ENCODE measurements at regions not wholly inside any gene's neighbourhood (a gene's known extent, or its start where the extent isn't known, plus 50 kb on each side); places are given as distances from the start of the nearest gene placed in this dataset.
"Not testable (repeated sequence)": the region's sequence is repeated elsewhere in the genome, so short reads cannot be mapped to it uniquely, and the experiment has no call there.

DNA sequence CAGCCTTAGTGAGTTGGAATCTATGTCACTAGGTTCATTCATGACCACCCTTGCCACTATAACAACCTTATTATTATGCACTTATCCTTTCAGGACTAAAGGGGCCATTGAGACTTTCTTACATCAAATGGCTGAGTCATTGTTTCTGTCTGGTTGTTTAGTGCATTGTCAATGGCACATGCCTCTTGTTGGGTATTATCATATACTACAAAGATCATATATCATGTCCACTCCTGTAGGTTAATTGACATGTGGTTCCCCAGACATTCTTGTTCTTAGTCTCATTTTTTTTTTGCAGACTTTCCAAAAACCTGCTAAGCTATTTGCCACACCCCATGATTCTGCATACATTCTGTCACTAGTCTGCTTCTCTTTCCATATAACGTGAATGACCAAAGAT, 66.7 kb upstream of the PRDM9 start:
- Histone ChIP-seq H3K27me3 (ENCODE audit: control insufficient read depth, insufficient read depth, low read length) (no peaks in the 10 kb centered on the region), H3K4me1 (no peaks in the 10 kb centered on the region), H3K79me2 (no peaks in the 10 kb centered on the region), H3K27ac (no peak overlapping the region), H2AFZ (no peak overlapping the region), H3K9ac (no peak overlapping the region), H3K4me2 (ENCODE audit: low read length) (no peak overlapping the region), H3K4me3 (ENCODE audit: low read depth, low read length) (no peak overlapping the region), H3K9me3 (ENCODE audit: control insufficient read depth, low read length) (no peaks in the 10 kb centered on the region), H3K36me3 (ENCODE audit: control insufficient read depth, insufficient read depth, low read length) (no peaks in the 10 kb centered on the region)
- no peak for TF ChIP-seq CTCF (IDR thresholded peaks at IDR 0.05)

DNA sequence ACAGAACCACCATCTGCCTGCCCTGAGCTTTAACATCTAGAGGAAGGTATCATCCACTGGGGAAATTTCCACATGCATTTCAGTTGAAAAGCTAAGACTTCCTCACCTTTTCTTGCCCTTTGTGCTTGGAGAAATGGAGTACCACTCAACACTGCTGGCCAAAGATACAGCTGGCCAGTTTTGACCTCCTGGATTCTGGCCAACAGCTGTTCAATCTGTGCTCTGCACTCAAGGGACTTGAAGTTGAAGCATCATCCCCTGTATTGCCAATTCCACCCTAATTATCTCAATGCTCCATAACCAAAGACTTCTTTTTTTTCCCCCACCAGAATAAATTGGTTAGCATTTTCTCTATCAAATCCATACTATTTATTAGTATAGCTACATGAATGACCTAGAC, 70.4 kb upstream of the PRDM9 start:
- Histone ChIP-seq H2AFZ (no peak overlapping the region), H3K27me3 (ENCODE audit: control insufficient read depth, insufficient read depth, low read length) (no peaks in the 10 kb centered on the region), H3K79me2 (no peaks in the 10 kb centered on the region), H3K9ac (no peak overlapping the region), H3K27ac (no peak overlapping the region), H3K4me2 (ENCODE audit: low read length) (no peak overlapping the region), H3K9me3 (ENCODE audit: control insufficient read depth, low read length) (no peaks in the 10 kb centered on the region), H3K36me3 (ENCODE audit: control insufficient read depth, insufficient read depth, low read length) (no peaks in the 10 kb centered on the region), H3K4me3 (ENCODE audit: low read depth, low read length) (no peak overlapping the region), H3K4me1 (no peaks in the 10 kb centered on the region)
- no peak for TF ChIP-seq CTCF (IDR thresholded peaks at IDR 0.05)

DNA sequence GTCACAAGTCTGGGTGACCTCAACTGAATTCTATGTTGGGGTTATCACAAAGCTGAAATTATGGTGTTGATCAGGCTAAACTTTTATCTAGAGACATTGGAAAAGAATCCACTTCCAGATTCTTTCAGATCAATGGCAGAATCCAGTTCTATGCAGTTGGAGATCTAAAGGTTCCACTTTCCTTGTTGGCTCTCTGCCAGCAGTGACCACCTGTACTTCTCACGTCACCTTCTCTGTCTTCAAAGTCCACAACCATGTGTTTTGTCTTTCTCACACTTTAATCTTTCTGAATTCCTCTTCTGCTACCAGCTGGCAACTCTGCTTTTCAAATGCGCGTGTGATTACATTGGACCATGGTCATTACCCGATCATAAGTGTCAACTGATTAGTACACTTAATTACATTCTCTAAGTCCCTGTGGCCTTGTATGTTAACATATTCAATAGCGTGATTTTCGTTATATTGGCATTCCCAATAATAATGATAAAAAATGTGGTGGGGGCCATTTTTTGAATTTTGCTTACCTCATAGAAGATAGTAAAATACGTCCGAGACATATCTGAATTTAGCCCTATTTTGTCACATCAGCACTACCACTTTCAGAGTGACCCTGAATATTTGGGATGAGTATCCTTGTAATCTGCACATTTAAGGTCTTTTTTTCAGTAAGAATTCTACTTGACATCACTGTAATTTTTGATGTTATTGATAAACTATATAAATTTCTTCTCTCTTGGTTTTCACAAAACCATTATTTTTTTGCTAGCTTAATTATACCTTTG, 73.7 kb upstream of the PRDM9 start:
- Histone ChIP-seq H3K27ac (no peak overlapping the region), H2AFZ (no peak overlapping the region), H3K4me1 (no peaks in the 10 kb centered on the region), H3K79me2 (no peaks in the 10 kb centered on the region), H3K4me3 (ENCODE audit: low read depth, low read length) (no peak overlapping the region), H3K9me3 (ENCODE audit: control insufficient read depth, low read length) (no peaks in the 10 kb centered on the region), H3K27me3 (ENCODE audit: control insufficient read depth, insufficient read depth, low read length) (no peaks in the 10 kb centered on the region), H3K9ac (no peak overlapping the region), H3K4me2 (ENCODE audit: low read length) (no peak overlapping the region), H3K36me3 (ENCODE audit: control insufficient read depth, insufficient read depth, low read length) (no peaks in the 10 kb centered on the region)
- TF ChIP-seq CTCF (IDR thresholded peaks at IDR 0.05): no peak

GRCh38 chr5:23428705-23429104, 78.7 kb upstream of the PRDM9 start:
- H3K27me3 ChIP-seq (ENCODE audit: control insufficient read depth, insufficient read depth, low read length): no peaks in the 10 kb centered on the region
- no peak overlapping the region for H3K9ac ChIP-seq
- no peak overlapping the region for H3K27ac ChIP-seq
- no peaks in the 10 kb centered on the region for H3K79me2 ChIP-seq
- no peak overlapping the region for H3K4me2 ChIP-seq (ENCODE audit: low read length)
- no peaks in the 10 kb centered on the region for H3K4me1 ChIP-seq
- no peaks in the 10 kb centered on the region for H3K36me3 ChIP-seq (ENCODE audit: control insufficient read depth, insufficient read depth, low read length)
- no peaks in the 10 kb centered on the region for H3K9me3 ChIP-seq (ENCODE audit: control insufficient read depth, low read length)
- H2AFZ ChIP-seq: no peak overlapping the region
- TF ChIP-seq CTCF (IDR thresholded peaks at IDR 0.05): no peak
- H3K4me3 ChIP-seq (ENCODE audit: low read depth, low read length): no peak overlapping the region

DNA sequence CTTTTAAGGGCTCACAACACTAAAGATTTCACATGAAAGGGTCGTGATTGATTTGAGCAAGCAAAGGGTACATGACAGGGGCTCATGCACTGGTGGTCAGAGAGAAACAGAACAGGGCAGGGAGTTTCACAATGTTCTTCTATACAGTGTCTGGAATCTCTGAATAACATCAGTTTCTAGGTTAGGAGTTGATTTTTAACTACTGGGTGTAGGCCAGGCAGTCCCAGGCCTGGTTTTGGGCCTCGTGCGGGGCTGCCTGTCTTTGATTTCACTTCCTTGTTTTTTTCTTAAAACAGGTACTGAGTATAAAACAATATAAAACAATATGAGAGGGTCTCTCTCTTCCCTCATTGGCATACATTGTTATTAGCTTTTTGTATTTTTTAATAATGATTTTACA, 87.2 kb upstream of the PRDM9 start:
- not testable (repeated sequence) for H3K79me2 ChIP-seq; H3K36me3 ChIP-seq (ENCODE audit: control insufficient read depth, insufficient read depth, low read length); H3K9ac ChIP-seq; H3K4me3 ChIP-seq (ENCODE audit: low read depth, low read length); H3K27ac ChIP-seq; H3K27me3 ChIP-seq (ENCODE audit: control insufficient read depth, insufficient read depth, low read length); H3K9me3 ChIP-seq (ENCODE audit: control insufficient read depth, low read length); H2AFZ ChIP-seq; H3K4me1 ChIP-seq; H3K4me2 ChIP-seq (ENCODE audit: low read length)
